SK-N-SH treated with all-trans-retinoic acid at 6 μM for 48 hours (cell line): ENCODE measurements at regions not wholly inside any gene's neighbourhood (a gene's known extent, or its start where the extent isn't known, plus 50 kb on each side); places are given as distances from the start of the nearest gene placed in this dataset.

Experiments used
- ARNTL ChIP-seq: fragments of 450-650 bp; formaldehyde crosslinking; IDR thresholded peaks from 2 replicates; pipeline ENCODE4 v1.5.0; 2020; ENCODE audit warnings: low read depth, mild to moderate bottlenecking, moderate library complexity, borderline replicate concordance
- ZNF70 ChIP-seq: fragments of 450-650 bp; formaldehyde crosslinking; IDR thresholded peaks from 2 replicates; pipeline ENCODE4 v1.5.0; 2020; ENCODE audit warnings: mild to moderate bottlenecking, moderate library complexity
- TF ChIP-seq, protein P1 (sequence below): fragments of 250-450 bp; sonication (Bioruptor Pico); IDR thresholded peaks from 2 replicates; pipeline ENCODE4 v1.5.1; 2021; ENCODE audit warnings: mild to moderate bottlenecking, moderate library complexity
- TF ChIP-seq, protein P2 (sequence below): fragments of 250-450 bp; sonication (Bioruptor Pico); IDR thresholded peaks from 2 replicates; pipeline ENCODE4 v1.8.0; 2020; ENCODE audit warnings: mild to moderate bottlenecking, moderate library complexity, borderline replicate concordance
- TF ChIP-seq, protein P3 (sequence below): fragments of 250-450 bp; sonication (Bioruptor Pico); IDR thresholded peaks from 2 replicates; pipeline ENCODE4 v1.5.1; 2020; ENCODE audit warnings: low read depth, mild to moderate bottlenecking, moderate library complexity

DNA sequence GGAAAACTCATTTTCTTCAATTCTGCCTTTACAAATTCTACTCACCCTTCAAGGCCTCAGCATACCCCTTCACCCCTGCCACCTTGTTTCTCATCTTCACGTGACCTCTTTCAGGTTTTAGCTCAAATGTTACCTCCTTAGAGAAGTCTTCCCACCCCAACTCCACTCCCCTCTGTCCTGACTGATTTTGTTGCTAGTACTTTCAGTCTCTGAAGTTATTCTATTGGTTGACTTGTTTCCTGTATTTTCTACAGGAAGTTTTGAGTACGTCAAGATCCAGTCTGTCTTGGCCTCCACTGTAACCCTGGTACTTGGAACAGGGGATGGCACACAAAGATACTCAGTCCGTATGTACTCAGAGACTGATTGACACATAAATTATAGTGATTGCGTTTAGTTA lies 296.1 kb downstream of the DHX35 start:
- TF ChIP-seq, protein P1, sequence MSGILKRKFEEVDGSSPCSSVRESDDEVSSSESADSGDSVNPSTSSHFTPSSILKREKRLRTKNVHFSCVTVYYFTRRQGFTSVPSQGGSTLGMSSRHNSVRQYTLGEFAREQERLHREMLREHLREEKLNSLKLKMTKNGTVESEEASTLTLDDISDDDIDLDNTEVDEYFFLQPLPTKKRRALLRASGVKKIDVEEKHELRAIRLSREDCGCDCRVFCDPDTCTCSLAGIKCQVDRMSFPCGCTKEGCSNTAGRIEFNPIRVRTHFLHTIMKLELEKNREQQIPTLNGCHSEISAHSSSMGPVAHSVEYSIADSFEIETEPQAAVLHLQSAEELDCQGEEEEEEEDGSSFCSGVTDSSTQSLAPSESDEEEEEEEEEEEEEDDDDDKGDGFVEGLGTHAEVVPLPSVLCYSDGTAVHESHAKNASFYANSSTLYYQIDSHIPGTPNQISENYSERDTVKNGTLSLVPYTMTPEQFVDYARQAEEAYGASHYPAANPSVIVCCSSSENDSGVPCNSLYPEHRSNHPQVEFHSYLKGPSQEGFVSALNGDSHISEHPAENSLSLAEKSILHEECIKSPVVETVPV (CRISPR knock-in tag), result no peak
- TF ChIP-seq, protein P2, sequence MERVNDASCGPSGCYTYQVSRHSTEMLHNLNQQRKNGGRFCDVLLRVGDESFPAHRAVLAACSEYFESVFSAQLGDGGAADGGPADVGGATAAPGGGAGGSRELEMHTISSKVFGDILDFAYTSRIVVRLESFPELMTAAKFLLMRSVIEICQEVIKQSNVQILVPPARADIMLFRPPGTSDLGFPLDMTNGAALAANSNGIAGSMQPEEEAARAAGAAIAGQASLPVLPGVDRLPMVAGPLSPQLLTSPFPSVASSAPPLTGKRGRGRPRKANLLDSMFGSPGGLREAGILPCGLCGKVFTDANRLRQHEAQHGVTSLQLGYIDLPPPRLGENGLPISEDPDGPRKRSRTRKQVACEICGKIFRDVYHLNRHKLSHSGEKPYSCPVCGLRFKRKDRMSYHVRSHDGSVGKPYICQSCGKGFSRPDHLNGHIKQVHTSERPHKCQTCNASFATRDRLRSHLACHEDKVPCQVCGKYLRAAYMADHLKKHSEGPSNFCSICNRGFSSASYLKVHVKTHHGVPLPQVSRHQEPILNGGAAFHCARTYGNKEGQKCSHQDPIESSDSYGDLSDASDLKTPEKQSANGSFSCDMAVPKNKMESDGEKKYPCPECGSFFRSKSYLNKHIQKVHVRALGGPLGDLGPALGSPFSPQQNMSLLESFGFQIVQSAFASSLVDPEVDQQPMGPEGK, result no peak
- TF ChIP-seq, protein P3, sequence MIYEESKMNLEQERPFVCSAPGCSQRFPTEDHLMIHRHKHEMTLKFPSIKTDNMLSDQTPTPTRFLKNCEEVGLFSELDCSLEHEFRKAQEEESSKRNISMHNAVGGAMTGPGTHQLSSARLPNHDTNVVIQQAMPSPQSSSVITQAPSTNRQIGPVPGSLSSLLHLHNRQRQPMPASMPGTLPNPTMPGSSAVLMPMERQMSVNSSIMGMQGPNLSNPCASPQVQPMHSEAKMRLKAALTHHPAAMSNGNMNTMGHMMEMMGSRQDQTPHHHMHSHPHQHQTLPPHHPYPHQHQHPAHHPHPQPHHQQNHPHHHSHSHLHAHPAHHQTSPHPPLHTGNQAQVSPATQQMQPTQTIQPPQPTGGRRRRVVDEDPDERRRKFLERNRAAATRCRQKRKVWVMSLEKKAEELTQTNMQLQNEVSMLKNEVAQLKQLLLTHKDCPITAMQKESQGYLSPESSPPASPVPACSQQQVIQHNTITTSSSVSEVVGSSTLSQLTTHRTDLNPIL (CRISPR knock-in tag), result no peak
- no peak for TF ChIP-seq ZNF70 (CRISPR knock-in tag)
- TF ChIP-seq ARNTL (CRISPR knock-in tag), result no peak
